GM12872 (cell line): ENCODE measurements at regions not wholly inside any gene's neighbourhood (a gene's known extent, or its start where the extent isn't known, plus 50 kb on each side); places are given as distances from the start of the nearest gene placed in this dataset.

Experiments
- TF ChIP-seq, protein P1 (sequence below): IDR thresholded peaks from 3 replicates; pipeline ENCODE4 v1.5.1; 2011; ENCODE audit warnings: low read depth, mild to moderate bottlenecking, low read length, moderate library complexity; ENCODE audit not compliant: insufficient read depth

DNA sequence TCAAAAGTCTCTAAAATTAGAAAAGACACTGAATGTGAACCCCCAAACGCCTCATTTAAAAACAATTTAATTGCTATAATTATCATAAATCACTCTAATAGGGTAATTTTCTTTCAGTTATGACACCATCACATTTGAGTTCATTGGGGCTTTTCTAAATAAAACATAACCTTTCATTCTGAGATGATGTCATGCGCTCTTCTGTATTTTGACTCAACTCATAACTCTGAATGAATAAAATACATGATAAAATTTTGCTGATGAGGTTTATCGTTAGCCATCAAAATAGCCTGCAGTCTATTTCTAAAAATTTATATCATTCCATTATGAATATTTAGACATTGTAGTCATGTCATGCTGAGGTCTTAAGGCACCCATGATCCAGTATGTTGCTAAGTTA, 1099.7 kb downstream of the SUCLG1 start:
- TF ChIP-seq, protein P1, sequence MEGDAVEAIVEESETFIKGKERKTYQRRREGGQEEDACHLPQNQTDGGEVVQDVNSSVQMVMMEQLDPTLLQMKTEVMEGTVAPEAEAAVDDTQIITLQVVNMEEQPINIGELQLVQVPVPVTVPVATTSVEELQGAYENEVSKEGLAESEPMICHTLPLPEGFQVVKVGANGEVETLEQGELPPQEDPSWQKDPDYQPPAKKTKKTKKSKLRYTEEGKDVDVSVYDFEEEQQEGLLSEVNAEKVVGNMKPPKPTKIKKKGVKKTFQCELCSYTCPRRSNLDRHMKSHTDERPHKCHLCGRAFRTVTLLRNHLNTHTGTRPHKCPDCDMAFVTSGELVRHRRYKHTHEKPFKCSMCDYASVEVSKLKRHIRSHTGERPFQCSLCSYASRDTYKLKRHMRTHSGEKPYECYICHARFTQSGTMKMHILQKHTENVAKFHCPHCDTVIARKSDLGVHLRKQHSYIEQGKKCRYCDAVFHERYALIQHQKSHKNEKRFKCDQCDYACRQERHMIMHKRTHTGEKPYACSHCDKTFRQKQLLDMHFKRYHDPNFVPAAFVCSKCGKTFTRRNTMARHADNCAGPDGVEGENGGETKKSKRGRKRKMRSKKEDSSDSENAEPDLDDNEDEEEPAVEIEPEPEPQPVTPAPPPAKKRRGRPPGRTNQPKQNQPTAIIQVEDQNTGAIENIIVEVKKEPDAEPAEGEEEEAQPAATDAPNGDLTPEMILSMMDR, result no peak

DNA sequence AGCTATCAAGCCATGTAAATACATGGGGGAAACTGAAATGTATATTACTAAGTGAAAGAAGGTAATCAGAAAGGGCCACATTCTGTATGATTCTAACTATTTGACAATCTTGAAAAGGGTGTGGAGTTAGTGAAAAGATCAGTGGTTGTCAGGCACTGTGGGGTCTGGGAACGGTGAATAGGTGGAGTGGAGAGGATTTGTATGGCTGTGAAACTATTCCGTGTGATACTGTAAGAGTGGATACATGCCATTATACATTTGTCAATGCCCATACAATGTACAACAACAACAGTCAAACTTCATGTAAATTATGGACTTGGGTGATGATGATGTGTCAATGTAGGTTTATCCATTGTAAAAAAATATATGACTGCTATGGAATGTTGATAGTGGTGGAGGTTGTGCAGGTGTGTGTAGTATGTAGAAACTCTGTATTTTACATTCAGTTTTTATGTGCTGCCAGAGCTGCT, 1116.2 kb downstream of the SUCLG1 start:
- TF ChIP-seq, protein P1, result no peak

DNA sequence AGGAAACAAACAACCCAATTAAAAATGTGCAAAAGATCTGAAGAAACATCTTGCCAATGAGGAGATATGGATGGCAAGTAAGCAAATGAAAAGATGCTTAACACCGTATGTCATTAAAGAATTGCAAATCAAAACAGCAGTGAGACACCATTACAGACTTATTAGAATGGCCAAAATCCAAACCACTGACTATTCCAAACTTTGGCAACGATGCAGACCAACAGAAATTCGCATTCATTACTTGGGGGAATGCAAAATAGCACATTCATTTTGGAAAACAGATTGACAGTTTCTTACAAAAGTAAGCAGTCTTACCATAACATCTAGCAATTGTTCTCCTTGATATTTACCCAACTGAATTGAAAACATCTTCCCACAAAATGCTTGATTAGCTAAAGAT, 1118.7 kb downstream of the SUCLG1 start:
- TF ChIP-seq, protein P1, result no peak

GRCh38 chr2:83331810-83332209, 1127.3 kb downstream of the SUCLG1 start:
- TF ChIP-seq, protein P1, result no peak

DNA sequence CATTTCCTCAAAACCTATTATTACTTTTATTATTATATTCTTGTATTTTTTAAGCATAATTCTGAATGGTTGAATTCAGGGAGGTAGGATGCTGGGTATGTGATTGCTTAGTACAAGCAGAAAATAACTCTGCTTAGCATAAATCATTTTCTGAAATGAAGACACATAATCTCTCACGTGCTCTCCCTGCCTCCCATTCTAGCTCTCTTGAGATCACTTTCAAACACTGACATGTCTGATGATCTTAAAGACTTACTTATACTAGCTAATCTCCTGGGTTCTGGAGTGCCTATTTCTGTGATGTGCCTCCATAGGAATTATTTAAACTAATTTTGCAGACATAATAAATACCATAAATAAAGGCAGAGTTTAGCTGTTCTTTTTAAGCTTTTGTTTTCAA, 1136.0 kb downstream of the SUCLG1 start:
- TF ChIP-seq, protein P1, result no peak

- TF ChIP-seq, protein P1, result no peak
Observed at GRCh38 chr2:83320053-83320452, 1139.0 kb downstream of the SUCLG1 start.

DNA sequence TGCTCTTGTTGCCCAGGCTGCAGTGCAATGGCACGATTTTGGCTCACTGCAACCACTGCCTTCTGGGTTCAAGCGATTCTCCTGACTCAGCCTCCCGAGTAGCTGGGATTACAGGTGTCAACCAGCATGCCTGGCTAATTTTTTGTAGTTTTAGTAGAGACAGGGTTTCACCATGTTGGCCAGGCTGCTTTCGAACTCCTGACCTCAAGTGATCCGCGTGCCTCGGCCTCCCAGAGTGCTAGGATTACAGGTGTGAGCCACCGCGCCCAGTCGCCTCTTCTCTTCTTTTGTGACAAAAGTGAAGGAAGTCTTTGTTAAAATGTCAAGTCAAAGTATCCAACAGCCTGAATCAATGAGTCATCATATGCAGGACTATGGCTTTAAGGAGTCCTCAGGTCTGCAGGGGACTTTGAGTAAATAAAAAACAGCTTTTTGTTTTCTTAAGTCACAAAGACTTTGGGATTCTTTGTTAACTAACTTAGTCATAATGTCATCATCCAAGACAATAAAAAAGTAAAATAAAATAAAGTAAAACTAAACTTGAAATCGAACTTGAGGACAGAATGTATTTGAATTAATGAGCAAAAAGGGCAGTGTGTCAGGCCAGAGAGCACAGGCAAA, 1153.2 kb downstream of the SUCLG1 start:
- TF ChIP-seq, protein P1, result no peak
